ENCODE measurements at regions not wholly inside any gene's neighbourhood (a gene's known extent, or its start where the extent isn't known, plus 50 kb on each side); places are given as distances from the start of the nearest gene placed in this dataset.
A peak's percentile ranks its signal among the peaks of the same experiment; 100 is the strongest.

DNA sequence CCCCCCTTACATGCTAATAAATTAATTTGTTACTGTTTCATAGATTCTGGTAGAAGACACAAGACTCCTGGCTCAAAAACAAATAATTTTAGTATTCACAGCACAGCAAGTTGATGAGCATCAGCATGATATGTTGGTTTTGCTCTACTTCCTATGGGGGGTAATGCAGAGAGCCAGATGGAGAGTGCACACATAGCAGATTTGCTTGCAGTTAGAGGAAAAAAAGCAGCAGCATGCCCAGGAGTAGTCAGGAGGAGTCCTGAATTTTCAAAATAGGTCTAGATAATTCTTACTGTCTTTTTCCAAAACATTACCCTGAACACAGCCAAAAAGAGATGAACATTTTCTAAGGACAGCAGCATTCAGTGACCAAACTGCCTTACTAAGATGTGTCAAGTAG lies 261.3 kb downstream of the COX7C start:
- no peak for DNase-seq

- DNase-seq, result no peak
Observed at GRCh38 chr5:86880344-86880743, 262.6 kb downstream of the COX7C start.

DNA sequence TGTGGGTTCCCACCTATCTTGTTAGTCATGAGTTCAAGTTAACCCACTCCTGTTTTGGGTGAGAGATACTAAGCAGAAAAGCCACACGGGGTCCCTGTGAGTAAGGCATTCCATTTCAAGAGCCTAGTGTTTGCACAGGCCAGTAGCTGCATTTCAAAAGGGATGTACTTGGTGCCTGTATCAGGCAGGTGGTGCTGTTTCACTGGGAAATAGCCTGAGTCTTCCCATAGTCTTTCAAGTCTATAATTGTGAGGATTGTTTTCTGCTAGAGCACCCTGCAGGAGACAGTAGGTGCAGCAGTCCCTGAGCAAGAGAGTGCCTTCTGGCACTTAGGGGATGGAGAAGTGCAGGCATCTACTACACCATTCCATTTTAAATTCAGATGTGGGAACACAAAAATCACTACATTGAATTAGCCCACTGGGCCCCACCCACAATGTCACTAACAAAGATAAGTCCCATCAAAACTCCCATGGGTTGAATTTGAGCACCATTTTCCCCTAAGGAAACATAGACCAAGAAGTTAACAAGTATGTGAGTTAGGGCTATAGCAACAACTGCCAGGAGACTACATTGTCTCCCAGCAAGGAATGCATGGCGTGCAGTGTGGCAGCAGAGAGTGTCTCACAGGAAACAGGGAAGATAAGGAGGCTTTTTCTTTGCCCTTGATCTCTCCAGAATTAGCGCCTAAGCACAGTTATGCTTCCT lies 263.2 kb downstream of the COX7C start:
- peak; percentile 28 for DNase-seq

DNA sequence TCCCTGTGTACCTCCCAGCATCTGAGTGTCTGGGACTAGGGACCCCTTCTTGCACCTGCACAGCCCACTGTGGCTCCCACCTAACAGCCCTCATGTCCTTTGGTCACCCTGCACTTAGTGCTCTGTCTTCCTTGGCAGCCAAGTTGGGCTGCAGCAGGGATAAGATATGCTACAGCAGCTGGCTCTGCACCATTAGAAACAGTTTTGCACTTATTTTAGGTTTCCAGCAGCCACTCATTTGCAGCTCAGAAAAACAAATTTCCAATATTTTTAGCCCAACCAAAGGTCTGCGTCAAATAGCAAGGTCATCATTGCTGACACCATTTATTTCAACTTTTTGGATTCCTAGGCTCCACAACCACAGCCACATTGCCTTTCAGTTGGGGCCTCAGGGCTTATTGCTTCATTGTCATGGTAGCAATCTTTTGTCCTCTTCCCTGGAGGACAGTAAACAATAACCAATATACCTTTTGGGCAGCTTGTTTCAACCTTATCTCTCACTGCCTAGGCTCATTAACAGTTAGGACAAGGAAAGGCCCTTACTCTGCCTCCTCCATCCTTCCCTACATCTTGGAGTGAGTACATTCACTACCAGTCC lies 263.9 kb downstream of the COX7C start:
- DNase-seq, result no peak

DNA sequence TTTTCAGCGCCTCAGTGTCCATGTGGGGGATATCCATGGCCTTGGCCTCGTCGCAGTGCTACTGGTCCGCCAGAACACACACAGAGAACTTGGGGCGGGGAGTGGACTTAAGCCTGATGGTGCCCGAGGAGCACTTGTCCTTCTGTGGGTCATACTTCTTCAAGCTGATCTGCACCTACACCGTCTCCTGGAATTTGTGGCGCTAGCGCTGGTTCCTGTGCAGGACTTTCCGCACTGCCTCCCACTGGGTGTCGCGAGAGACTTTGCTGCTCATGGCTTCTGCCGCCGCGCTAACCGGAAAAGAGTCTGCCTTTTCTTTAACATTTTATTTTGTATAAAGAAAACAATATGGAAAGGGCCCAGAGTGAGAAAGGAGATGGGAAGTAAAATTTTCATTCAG lies 266.9 kb downstream of the COX7C start:
- no peak for DNase-seq

- no peak for DNase-seq
Observed at GRCh38 chr5:86885011-86885410, 267.3 kb downstream of the COX7C start.

GRCh38 chr5:86885489-86886230 lies 267.9 kb downstream of the COX7C start:
- no peak for DNase-seq

DNA sequence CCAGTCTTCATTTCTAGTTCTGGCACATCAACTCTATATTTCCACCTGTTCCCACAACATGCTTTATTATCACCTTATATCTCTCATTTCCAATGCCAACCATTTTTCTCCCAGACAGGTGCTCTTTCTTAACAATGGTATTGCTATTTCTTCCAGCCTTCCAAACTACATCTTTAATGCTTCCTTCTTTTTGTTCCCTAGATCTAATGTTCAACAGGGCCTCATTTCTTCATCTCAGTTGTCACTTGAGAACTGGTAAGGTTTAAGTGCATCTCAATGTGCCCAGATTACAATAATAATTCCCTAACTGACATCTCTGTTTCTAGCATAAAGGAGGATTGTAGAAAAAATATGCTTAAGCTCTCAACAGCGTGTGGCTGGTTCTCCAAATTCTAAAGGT lies 272.6 kb downstream of the COX7C start:
- no peak for DNase-seq

DNA sequence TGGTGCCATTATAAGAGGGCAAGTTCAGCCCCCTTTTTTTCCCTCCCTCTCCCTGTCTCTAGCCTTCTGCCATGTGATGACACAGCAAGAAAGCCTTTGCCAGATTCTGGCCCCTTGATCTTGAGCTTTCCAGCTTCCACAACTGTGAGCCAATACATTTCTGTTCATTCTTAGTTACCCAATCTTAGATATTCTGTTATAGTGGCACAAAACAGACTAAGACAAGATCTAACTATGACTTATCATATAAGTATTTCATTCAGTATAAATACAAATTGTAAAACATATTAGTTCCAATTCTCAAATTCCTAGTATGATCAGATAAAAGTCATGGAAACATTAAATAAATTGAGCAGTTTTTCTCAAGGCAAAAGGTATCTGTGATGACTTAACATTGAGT lies 276.3 kb downstream of the COX7C start:
- no peak for DNase-seq

- DNase-seq, result no peak
Observed at GRCh38 chr5:86896916-86897315, 279.2 kb downstream of the COX7C start.

- no peak for DNase-seq
Observed at GRCh38 chr5:86909418-86910295, 291.9 kb downstream of the COX7C start.

DNA sequence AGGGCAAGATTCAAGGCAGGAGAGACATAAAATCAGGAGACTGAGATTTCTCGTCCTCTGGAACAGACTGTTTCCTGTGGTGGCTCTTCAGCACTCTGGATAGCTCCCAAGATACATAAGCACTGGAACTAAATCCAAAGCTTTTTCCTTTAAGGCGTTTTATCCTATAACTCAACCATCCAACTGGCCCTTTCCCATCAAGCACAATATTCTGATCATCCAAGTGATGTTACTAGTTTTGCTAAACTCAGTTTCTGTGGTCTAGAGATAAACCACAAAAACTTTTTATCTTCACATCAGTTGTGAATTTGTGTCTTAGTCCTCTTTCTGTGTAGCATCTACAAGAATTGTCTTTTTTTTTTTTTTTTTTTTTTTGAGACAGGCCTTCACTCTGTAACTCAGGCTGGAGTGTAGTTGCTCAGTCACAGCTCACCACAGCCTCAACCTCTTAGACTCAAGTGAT lies 299.4 kb downstream of the COX7C start:
- DNase-seq, result peak; percentile 54

DNA sequence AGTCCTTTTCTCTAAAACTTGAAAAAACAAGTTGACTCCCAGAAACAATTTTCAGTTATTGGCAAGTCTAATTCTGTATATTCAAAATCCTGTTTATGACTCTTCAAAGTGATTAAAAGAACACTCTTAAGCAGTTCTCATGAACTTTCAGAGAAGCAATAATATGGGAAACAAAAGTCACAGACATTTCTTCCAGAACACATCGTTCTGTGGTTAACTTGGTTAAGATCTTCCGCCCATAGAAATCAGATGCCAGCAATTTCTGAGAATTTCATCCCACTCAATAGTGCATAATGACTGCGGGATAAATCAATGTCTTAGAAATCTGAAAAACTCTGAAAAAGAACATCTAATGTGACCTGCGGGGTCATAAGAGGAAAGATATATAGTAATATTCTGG lies 300.5 kb downstream of the COX7C start:
- DNase-seq, result no peak

GRCh38 chr5:86926033-86926432 lies 308.3 kb downstream of the COX7C start:
- DNase-seq, result no peak

DNA sequence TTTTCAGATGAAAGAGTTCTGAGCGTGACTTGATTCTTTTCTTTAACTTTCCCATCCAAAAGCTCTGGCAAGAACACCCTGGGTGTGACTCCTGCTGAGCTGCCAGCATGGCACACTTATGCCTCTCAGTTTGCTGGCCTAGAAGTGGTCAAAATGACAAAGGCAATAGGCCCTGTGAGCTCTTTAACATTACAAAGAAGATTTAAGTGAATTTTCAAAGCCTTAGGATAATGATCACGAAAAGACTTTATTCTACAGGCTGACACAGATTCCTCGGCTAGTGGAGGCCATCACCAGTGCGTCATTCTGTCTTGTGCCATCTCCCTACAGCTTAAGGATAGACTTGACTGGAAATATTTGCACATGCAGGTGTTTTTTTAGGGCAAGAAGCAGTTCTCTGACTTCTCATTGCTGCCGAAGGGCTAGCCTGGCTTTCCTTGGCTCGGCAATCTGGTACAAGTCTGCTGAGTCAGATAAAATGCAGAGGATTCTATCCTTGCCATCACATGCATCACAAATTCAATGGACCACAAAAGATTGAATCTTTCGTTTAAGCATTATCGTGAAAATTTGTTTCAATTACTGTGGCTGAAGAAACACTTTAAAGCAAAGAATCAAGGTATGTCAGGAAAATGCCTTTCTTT lies 311.5 kb downstream of the COX7C start:
- no peak for DNase-seq

DNA sequence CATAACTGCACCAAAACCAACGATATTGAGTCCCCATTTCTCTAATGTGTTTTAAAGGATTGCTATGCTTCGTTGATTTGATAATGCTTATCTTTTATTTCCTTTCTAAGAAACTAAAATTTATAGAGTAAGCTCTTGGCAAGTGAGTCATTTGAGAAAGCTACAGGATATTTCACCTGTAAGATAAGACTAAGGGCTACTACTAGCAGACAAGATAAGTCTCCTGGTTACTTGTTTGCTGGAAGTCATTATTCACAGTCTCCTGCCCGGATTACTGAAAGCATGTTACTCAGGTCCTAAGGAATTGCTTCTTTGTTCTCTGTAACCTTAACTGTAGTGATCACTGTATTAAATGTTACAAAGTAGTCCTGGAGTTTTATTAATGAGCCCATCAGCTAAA lies 315.9 kb upstream of the RASA1 start:
- DNase-seq, result no peak

GRCh38 chr5:86964889-86965288 lies 302.8 kb upstream of the RASA1 start:
- no peak for DNase-seq

GRCh38 chr5:86968301-86968753 lies 299.4 kb upstream of the RASA1 start:
- peak; percentile 34 for DNase-seq

DNA sequence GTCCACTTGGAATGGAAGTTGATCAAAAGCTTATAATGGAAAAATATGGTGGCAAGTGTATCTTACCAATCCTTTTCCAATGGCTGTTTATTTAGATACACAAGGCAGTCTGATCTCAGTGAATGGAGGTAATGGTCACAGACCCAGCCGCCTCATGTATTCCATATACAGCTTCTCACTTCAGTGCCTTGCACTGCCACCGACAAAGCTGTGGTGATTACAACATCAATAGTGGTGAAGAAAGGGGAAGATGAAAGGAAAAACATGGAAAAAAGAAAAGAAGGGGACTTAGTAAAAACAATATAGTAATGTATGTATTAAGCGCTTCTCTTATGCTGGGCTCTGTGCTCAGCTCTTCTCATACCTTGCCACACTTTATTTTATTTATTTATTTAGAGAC lies 297.3 kb upstream of the RASA1 start:
- DNase-seq, result no peak

GRCh38 chr5:86971034-86971571 lies 296.6 kb upstream of the RASA1 start:
- DNase-seq, result no peak

- no peak for DNase-seq
Observed at GRCh38 chr5:86974955-86975354, 292.7 kb upstream of the RASA1 start.
